G401 (cell line): ENCODE measurements at regions not wholly inside any gene's neighbourhood (a gene's known extent, or its start where the extent isn't known, plus 50 kb on each side); places are given as distances from the start of the nearest gene placed in this dataset.
"Not testable (repeated sequence)": the region's sequence is repeated elsewhere in the genome, so short reads cannot be mapped to it uniquely, and the experiment has no call there.

Experiments
- DNase-seq: peaks from one replicate; pipeline ENCODE4 v3.0.0-alpha.2; 2015; ENCODE audit warnings: low spot score
- in situ Hi-C: cut with HindIII; loops from 2 replicates; pipeline ENCODE4 v1.10.0; 2016; ENCODE audit warnings: low sequenced_read_pairs, mixed read lengths

DNA sequence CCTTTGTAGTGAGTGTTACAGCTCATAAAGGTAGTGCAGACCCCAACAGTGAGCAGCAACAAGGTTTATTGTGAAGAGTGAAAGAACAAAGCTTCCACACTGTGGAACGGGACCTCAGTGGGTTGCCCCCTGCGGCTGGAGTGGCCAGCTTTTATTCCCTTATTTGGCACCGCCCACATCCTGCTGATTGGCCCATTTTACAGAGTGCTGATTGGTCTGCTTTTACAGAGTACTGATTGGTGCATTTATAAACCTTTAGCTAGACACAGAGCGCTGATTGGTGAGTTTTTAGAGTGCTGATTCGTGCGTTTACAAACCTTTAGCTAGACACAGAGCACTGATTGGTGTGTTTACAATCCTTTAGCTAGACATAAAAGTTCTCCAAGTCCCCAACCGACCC is 763.9 kb upstream of the TMEFF2 start:
- in situ Hi-C loops, DNase-seq: not testable (repeated sequence)

DNA sequence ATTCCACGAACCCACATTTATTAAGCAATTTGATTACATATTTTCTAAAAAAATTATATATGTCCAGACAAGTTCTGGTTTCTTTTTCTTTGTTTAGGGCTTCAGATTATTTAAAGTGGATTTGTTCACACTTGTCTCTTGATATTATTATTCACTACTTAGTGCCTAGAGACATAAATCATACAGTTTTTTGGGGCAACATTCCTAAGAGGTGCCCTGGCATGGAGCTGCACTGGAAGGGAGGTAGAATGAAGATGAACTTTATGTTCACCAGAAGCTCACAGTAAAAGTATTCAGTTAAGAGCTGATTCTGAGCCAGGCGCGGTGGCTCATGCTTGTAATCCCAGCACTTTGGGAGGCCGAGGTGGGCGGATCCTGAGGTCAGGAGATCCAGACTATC is 762.7 kb upstream of the TMEFF2 start:
- in situ Hi-C loops, result no loop called here

DNA sequence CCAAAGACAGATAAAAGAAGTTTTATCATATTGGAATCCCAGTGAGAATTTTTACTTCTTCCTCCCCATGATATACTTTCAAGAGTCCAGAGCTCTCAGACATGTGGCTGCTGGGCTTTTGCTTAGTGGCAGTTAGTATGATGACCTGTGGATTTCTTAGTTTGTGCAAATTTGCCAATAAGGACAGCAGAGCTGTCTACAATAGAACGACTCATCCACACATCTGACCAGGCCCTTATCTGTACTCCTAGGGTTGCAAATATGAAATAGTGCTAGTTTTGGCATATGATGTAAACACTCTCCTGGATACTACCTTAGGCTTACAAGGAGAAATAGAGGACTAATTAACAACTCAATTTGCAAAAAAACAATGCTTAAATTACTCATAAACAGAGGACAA is 758.4 kb upstream of the TMEFF2 start:
- DNase-seq, result no peak
- in situ Hi-C loops, result no loop called here

More for the DNA sequence above, 762.7 kb upstream of the TMEFF2 start:
- no peak for DNase-seq

DNA sequence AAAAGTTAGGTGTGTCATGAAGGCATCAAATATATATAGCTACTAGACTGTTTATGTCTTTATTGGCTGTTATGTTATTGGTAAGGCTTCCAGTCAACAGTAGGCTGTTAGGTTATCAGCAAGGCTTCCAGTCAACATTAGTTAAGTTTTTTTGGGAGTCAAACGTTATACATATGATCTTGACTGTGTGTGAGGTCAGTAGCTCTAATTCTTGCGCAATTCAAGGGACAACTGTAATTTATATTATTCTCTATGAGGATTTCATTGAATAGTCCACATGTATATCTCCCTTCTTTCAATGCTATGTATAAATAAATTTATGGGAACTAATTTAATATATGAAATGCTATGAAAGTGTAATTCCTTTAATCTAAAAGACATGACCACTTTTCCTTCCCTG is 757.5 kb upstream of the TMEFF2 start:
- DNase-seq, result no peak
- in situ Hi-C loops, result no loop called here

DNA sequence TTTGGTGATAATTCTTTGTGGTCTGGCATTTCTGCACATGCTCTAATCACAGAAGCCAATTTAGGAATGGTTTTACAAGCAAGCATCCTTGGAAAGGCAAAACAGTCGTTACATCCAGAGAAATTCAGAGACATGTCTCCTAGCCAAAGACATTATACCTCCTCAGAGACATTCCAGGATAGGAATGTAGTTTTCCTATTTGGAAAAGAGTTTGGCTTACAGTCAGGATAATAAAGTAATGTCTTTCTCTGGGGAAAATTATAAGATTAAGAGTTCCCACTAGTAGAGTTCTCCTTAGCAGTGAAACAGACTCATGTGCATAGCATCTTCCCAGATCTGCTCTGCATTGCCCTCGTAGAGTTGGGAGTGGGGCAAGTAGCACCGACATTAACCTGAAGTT is 753.6 kb upstream of the TMEFF2 start:
- DNase-seq, result no peak
- in situ Hi-C loops, result no loop called here

DNA sequence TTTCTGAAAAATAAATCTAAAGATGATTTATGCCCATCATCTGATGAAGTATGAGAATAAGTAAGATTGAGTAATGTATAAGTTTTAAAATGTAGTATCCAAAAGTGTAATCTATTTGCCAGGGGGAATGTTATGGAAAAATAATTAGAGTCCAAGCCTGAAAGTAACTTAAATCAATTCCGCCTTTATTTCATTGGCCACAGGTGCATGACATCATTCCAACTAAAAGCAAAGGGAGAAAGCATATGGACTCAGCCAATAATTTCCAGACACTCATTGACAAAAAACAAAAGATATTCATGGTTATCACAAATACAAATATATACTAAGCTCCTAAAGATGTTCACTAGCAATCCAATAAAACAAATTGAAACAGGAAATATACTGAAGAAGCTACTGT is 752.6 kb upstream of the TMEFF2 start:
- no peak for DNase-seq
- in situ Hi-C loops, result no loop called here

DNA sequence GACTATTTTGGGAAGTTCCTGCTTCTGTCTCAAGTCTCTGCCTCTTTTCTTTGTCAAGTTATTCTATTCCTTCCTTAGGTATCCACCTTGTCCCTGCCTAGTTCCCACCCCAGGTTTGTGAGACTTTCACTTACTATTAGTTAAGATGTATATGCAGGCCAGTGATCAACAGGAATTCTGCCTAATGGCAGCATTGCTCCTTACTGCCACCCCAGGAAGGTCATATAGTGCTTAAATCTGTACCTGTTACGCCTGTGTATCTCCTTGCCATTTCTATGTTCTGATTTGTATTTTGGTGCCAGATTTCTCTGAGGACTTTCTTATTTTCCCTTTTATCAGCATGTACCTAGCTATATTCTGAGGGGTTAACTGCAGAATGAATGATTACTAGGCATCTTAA is 746.0 kb upstream of the TMEFF2 start:
- in situ Hi-C loops, result no loop called here
- no peak for DNase-seq

DNA sequence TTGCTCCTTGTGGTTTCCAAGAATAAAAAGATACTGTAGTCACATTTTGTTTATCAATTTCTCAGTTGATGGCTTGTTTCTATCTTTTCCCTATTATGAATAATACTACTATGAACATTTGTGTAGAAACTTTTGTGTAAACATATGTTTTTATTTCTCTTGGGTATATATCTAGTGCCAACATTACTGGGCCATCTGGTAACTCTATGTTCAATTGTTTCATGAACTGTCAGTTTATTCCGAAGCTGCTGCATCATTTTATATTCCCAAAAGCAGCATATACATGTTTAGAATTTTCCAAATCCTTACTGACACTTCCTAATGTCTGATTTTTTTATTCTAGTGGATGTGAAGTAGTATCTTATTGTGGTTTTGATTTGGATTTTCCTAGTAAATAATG is 737.6 kb upstream of the TMEFF2 start:
- in situ Hi-C loops, result no loop called here
- DNase-seq, result no peak

DNA sequence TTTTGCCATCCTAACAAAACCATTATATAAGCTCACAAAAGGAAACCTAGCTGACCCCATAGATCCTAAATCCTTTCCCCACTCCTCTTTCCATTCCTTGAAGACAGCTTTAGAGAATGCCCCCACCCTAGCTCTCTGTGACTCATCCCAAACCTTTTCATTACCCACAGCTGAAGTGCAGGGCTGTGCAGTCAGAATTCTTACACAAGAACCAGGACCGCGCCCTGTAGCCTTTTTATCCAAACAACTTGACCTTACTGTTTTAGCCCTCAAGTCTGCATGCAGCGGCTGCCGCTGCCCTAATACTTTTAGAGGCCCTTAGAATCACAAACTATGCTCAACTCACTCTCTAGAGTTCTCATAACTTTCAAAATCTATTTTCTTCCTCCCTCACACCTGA is 726.9 kb upstream of the TMEFF2 start:
- DNase-seq, in situ Hi-C loops: not testable (repeated sequence)

DNA sequence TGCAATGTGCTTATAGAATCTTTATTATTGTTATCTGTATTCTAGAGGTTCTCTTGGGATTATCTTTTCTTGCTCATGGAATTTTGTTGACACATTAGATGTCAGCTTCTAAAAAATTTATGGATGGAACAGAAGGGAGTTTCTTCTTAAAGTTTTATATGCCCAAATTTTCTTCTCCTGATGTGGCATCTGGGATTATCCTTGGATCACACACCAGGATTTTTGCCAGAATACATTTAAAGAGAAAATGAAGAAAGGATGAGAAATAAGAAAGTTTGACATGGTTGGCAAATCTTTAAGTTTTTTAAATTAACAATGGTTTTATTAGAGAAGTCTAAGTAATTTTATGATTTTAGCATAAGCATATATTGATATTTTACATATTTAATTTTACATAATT is 706.7 kb upstream of the TMEFF2 start:
- DNase-seq, result no peak
- in situ Hi-C loops, result no loop called here

DNA sequence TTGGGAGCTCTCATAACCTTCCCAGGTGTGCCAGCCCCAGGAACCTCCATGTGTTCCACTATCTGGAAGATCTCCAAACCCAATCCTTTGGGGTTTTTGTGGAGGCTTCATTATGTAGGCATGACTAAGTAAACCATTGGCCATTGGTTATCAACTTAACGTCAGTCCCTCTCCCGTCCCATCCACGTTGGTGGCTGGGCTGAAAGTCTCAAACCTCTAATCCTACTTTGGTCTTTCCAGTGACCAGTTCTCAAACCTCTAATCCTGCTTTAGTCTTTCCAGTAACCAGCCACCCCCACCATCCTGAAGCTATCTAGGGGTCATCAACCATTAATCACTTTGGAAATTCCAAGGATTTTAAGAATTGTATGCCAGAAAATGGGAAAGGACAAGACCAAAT is 704.7 kb upstream of the TMEFF2 start:
- no peak for DNase-seq

DNA sequence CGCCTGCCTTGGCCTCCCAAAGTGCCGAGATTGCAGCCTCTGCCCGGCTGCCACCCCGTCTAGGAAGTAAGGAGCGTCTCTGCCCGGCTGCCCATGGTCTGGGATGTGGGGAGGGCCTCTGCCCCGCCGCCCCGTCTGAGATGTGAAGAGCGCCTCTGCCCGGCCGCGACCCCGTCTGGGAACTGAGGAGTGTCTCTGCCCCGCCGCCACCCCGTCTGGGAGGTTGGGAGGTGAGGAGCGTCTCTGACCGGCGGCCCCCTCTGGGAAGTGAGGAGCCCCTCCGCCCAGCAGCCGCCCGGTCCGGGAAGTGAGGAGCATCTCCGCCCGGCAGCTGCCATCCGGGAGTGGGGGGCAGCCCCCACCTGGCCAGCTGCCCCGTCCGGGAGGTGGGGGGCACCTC is 699.2 kb upstream of the TMEFF2 start:
- in situ Hi-C loops, DNase-seq: not testable (repeated sequence)

More for the DNA sequence above, 704.7 kb upstream of the TMEFF2 start:
- in situ Hi-C loops, result no loop called here

DNA sequence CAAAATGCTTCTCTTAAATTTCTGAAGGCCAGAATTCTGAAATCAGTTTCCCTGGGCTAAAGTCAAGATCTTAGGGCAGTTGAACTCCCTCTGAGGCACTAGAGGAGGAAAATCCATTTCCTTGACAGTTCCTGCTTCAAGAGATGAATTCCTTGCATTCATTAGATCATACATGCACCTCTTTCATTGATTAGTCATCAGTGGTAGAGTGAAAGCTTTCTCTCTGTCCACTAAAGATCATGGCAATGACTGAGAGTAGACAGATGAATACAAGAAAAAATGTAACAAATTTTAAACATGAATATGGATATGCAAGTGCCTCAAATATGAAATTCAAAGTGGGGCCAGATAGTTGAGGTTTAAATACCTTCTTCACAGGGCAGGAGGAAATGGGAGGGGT is 693.4 kb upstream of the TMEFF2 start:
- DNase-seq, result no peak

DNA sequence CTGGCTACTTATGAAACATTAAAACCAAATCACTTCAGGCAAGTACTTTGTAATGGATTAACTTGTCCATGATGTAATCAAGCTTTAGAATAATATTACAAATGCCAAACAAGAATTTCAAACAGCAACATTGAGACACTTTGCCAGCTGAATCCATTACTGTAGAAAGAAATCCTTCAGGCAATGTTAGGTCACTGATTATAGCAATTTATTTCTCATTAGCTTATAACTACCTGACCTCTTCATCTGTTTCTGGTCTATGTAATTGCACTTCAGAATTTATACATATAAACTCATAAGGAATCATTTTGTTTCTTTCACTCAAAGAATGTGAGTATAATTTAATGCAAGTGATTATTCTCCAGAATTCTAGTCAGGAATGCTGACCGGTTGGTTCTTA is 692.6 kb upstream of the TMEFF2 start:
- DNase-seq, result no peak
- in situ Hi-C loops, result no loop called here

More for the DNA sequence above, 693.4 kb upstream of the TMEFF2 start:
- in situ Hi-C loops, result no loop called here

DNA sequence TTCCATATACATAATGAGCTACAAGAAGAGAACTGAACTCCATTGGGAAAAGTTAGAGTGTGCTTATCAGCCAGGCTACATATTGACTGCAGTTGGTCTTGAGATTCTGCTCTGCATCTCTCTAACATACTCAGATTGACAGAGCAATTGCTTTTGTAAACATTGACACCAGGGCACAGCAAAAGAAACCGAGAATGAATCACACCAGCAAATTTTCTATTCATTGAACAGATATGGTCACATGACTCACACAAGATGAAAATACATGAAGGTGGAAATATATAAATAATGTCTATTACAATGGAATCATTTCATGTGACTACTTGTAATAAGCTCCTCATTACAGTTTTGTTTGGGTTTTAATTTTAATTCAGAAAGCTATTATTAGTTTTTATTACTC is 691.9 kb upstream of the TMEFF2 start:
- in situ Hi-C loops, result no loop called here

DNA sequence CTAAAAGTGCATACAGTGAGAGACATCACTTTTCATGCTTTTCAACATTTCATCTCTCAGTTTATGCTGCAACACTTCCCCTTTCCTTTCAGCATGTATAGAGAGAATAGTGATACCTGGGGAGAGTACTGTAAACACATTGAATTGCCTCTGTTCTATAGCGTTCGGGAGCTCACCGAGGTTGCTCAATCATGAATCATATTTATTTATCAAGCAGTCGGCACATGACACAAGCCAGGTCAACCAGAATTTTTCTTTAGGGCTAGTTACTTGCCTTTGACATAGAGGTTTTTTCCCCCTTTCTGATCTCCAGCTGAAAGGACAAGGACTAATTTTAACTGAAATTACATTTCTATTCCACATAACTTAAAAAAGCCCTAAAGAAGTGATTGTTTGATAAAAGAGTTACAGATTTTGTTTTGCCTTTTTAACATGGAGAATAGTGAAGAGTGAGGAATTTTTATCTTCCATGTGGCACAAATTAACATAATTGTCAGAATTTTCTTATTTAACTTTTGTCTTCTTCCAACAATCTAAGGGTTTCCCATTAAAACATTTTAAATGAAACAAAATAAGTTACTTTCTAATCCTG is 690.9 kb upstream of the TMEFF2 start:
- no peak for DNase-seq
- in situ Hi-C loops, result no loop called here

More for the DNA sequence above, 691.9 kb upstream of the TMEFF2 start:
- no peak for DNase-seq

DNA sequence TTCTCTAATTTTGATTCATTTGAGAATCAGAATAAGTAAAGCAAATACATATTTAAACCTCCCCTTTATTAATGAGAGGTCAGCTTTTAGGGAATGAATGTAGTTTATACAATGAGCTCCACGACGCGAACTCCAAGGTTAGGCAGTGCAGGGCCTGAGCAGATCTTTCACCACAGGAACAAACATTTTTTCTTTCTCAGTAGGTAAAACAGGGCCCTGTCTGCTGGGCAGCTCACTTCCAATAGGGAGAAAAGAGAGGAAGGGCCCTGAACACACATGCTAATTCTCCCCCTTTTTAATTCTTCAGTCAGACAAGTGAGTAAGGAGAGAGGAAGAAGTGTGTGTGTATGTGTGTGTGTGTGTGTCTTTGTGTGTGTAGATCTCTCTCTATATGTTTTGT is 682.4 kb upstream of the TMEFF2 start:
- in situ Hi-C loops, result no loop called here
- DNase-seq, result no peak

DNA sequence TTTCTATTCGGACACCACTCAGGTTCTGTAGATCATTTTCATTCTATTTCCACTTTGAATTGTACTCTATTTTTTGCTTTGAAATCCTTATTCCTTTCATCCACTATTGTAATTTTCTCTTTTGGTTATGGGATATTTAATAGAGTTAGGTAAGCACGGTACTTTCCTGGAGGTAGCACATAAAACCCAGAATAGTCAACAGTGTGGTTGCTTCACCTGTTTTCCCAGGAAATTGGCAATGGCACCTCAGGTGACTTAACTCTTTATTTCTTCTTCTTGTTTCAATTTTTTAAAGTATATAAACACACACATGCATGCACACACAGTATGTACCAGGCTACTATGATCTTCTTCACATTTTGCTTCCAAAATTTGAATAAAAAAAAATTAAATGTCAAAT is 682.0 kb upstream of the TMEFF2 start:
- in situ Hi-C loops, result no loop called here
- DNase-seq, result no peak

DNA sequence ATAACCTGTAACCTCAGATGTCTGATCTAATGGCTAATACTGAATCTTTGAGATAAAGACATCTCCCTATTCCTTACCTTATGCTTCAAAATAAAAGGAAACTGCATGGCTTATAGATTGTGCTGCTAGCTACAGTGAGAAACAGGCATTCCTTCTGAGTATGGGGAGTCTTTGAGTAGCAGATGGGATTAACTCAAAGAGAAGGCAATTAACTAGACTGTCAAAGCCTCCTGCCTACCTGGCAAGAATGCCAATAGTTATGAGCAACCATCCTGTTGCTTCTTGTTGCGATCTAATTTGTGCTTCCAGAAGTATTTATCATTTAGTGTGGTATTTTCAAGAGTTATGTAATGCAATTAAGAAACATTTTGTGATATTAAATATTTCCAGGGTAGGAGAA is 660.0 kb upstream of the TMEFF2 start:
- in situ Hi-C loops, result no loop called here
- no peak for DNase-seq

DNA sequence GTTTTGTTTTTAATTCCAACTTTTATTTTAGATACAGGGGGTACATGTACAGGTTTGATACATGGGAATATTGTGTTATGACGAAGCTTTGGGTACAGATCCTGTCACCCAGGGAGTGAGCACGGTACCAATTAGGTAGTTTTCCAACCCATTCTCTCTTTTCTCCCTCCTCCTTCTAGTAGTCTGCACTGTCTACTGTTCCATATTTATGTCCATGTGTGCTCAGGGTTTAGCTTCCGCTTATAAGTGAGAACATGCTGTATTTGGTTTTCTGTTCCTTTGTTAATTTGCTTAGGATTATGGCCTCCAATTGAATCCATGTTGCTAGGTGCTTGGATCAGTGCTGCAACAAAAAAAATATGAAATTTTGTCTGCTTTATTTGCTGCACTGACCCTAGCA is 659.3 kb upstream of the TMEFF2 start:
- in situ Hi-C loops, result no loop called here
- no peak for DNase-seq

DNA sequence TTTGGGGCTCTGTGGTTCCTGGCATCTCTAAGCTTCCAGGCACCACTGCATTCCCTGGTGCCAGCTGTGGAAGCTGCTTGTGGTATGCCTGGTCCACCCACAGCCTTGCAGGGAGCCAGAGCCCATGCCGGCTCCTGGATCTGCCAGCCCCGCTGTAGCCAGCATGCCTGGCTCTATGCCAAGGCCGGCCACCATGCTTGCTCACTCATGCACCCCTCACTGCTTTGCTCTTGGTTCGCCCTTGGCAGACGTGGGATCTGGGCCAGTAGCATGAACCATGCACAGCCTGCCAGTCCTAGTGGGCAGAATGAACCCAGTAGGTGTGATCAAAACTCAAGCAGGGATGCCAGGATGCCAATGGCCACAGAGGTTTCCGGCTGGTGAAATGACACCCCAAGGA is 634.2 kb upstream of the TMEFF2 start:
- DNase-seq, result no peak
- in situ Hi-C loops, result no loop called here

DNA sequence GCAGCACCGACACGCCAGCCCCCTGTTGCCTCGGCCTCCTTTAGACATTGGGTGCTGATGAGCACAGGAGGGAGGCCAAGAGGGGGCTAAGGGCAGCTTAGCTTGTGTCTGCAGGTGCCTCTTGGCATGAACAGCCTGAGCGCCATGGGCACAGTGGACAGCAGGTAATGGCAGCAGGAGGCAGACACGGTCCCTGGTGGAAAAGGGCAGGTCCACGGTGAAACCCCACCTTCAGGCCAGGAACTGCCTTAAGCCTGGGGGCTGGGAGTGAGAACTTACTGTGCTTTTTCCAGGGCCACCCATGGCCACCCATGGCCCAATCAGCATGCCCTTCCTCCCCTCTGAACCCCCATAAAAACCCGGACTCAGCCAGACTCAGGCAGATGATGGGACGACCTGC is 633.4 kb upstream of the TMEFF2 start:
- DNase-seq, result no peak
- in situ Hi-C loops, result no loop called here
